ENCODE measurements at regions not wholly inside any gene's neighbourhood (a gene's known extent, or its start where the extent isn't known, plus 50 kb on each side); places are given as distances from the start of the nearest gene placed in this dataset.

GRCh38 chr2:128496700-128497099 is 178.0 kb upstream of the HS6ST1 start:
- no peak for TF ChIP-seq CTCF (IDR thresholded peaks at IDR 0.05)
- peak in 1 of 2 donors; percentile 10 for DNase-seq (ENCODE audit: low spot score in 2 of 2)
- 91 to 92% methylated on average over 2 of the region's 2 CpGs for WGBS, 2 donors
- intact Hi-C loops (cut with DNase I; ENCODE audit: low total_unique reads) = no loop called here
- no peak overlapping the region for H3K4me3 ChIP-seq (ENCODE audit: low read depth, poor library complexity, severe bottlenecking)

GRCh38 chr2:128497461-128497860 is 178.8 kb upstream of the HS6ST1 start:
- TF ChIP-seq POLR2A (IDR thresholded peaks at IDR 0.05) = no peak
- no peak for TF ChIP-seq CTCF (IDR thresholded peaks at IDR 0.05)
- no peak overlapping the region for H3K4me3 ChIP-seq (ENCODE audit: low read depth, poor library complexity, severe bottlenecking)
- 90 to 98% methylated on average over 4 to 5 of the region's 5 CpGs for WGBS, 2 donors
- intact Hi-C loops (cut with DNase I; ENCODE audit: low total_unique reads) = no loop called here
- DNase-seq (ENCODE audit: low spot score in 2 of 2) = peak in 1 of 2 donors; percentile 54

- TF ChIP-seq CTCF (IDR thresholded peaks at IDR 0.05) (no peak), POLR2A (IDR thresholded peaks at IDR 0.05) (no peak)
- intact Hi-C loops (cut with DNase I; ENCODE audit: low total_unique reads) = no loop called here
- peak in 1 of 2 donors; percentile 39 for DNase-seq (ENCODE audit: low spot score in 2 of 2)
- 94 to 98% methylated on average over 8 of the region's 8 CpGs for WGBS, 2 donors
- H3K4me3 ChIP-seq (ENCODE audit: low read depth, poor library complexity, severe bottlenecking) = no peak overlapping the region
These were observed 179.4 kb upstream of the HS6ST1 start for GRCh38 chr2:128498086-128498485.

- DNase-seq (ENCODE audit: low spot score in 2 of 2) = peak in 1 of 2 donors; percentile 50
- intact Hi-C loops (cut with DNase I; ENCODE audit: low total_unique reads) = no loop called here
- H3K4me3 ChIP-seq (ENCODE audit: low read depth, poor library complexity, severe bottlenecking) = no peak overlapping the region
- no peak for TF ChIP-seq POLR2A (IDR thresholded peaks at IDR 0.05)
- no peak for TF ChIP-seq CTCF (IDR thresholded peaks at IDR 0.05)
- WGBS, 2 donors = 84 to 89% methylated on average over 5 of the region's 5 CpGs
These were observed 179.9 kb upstream of the HS6ST1 start for GRCh38 chr2:128498589-128498988.

GRCh38 chr2:128499367-128500137 is 180.9 kb upstream of the HS6ST1 start:
- 90 to 91% methylated on average over 17 of the region's 17 CpGs for WGBS, 2 donors
- intact Hi-C loops (cut with DNase I; ENCODE audit: low total_unique reads) = no loop called here
- no peak overlapping the region for H3K4me3 ChIP-seq (ENCODE audit: low read depth, poor library complexity, severe bottlenecking)
- DNase-seq (ENCODE audit: low spot score in 2 of 2) = peak in 1 of 2 donors; percentile 40
- TF ChIP-seq CTCF (IDR thresholded peaks at IDR 0.05) (no peak), POLR2A (IDR thresholded peaks at IDR 0.05) (no peak)

Measured in lower leg skin (tissue), 4 donors.